ENCODE measurements at regions not wholly inside any gene's neighbourhood (a gene's known extent, or its start where the extent isn't known, plus 50 kb on each side); places are given as distances from the start of the nearest gene placed in this dataset.

DNA sequence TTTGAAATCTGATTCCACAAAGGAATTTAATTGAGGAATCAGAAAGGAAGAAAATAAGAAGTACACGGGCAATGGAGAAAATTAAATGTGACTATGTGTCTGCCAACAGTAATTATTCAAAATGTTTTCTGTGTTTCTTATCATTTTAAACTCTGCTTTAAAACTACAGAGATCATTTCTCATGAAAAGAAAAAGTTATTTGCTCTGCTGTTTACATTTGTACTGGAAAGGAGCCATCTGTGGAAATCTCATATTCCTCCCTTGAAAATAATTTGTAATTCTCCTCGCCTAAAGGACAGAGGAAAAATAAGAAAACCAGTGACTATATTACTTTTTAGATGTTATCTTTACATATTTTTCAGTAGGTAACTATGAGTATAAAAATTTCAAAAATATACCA lies 181.9 kb upstream of the MEIS1 start:
- TF ChIP-seq, protein P1, sequence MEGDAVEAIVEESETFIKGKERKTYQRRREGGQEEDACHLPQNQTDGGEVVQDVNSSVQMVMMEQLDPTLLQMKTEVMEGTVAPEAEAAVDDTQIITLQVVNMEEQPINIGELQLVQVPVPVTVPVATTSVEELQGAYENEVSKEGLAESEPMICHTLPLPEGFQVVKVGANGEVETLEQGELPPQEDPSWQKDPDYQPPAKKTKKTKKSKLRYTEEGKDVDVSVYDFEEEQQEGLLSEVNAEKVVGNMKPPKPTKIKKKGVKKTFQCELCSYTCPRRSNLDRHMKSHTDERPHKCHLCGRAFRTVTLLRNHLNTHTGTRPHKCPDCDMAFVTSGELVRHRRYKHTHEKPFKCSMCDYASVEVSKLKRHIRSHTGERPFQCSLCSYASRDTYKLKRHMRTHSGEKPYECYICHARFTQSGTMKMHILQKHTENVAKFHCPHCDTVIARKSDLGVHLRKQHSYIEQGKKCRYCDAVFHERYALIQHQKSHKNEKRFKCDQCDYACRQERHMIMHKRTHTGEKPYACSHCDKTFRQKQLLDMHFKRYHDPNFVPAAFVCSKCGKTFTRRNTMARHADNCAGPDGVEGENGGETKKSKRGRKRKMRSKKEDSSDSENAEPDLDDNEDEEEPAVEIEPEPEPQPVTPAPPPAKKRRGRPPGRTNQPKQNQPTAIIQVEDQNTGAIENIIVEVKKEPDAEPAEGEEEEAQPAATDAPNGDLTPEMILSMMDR (IDR thresholded peaks at IDR 0.05), result no peak
- TF ChIP-seq EZH2 (IDR thresholded peaks at IDR 0.05; ENCODE audit: borderline replicate concordance, insufficient read depth, low read depth, low read length, poor library complexity, severe bottlenecking), result no peak

All from B cell (primary cell).